H1 (cell line): ENCODE measurements at regions not wholly inside any gene's neighbourhood (a gene's known extent, or its start where the extent isn't known, plus 50 kb on each side); places are given as distances from the start of the nearest gene placed in this dataset.

Source experiments
- CREB1 ChIP-seq: IDR thresholded peaks from 2 replicates; pipeline ENCODE4 v1.6.1; 2012; ENCODE audit warnings: inconsistent platforms
- SIRT6 ChIP-seq: IDR thresholded peaks from one replicate; pipeline ENCODE4 v1.7.1; 2012; ENCODE audit warnings: low read length, inconsistent platforms

DNA sequence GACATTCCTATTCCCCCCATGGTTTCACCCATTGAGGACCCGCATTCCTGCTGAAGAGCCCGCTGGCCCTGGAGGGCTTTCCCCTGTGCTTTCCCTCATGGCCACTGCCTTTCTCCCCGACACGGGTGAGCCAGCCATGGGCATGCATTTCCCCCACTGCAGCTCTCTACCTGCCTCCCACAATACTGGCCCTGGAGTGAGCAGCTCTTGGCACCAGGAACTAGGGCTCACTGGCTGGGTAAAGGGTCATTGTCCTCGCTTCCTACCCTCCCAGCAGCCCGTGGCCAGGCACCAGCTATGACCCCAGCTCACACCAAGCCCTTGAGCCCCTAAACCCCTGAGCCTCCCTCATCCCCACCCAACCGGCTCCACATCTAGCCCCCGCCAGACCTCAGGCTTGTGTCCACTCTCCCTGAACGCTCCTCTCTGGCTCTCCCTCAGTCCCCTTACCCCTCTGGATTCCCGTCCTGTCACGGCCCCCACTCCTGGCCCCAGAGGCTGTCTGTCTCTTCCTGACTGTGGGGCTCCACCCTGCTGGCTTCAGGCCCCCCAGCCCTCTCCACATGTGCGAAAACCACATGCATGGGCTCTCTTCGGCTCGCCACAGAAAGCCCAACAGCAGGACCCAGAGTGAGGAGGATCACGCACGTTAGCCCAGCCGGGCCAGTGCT is 199.8 kb downstream of the ZFP36L2 start (continued):
- TF ChIP-seq SIRT6 (no peak), CREB1 (no peak)
